ENCODE measurements at regions not wholly inside any gene's neighbourhood (a gene's known extent, or its start where the extent isn't known, plus 50 kb on each side); places are given as distances from the start of the nearest gene placed in this dataset.
"Not testable (repeated sequence)": the region's sequence is repeated elsewhere in the genome, so short reads cannot be mapped to it uniquely, and the experiment has no call there.

DNA sequence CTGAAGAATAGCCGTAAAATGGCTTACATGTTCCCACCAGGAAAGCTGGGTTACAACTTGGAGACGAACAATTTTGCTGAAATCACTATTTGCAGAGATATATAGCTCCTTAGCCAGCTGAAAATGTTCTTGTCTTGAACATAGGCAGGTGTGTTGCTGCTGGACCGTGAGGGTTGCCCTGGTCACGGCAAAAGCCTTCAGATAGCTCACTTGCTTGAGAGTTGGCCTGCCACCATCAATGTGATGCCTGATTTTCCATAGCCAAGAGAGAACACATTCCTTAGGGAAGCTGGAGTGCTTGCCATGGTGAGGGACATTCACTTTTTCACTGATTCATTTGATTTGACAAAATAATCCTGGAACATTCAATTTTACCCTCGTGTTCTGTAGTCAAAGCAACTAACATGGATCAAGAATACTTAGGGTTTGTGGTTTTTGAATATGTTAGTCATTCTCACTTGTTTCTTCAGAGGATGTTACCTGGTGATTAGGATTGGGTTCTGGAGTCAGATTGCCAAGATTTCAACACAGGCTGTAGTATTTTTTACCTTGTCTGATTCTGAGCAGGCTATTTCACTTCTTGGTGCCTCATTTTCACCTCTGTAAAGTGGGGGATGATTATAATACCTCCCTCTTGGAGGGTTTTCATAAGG is 536.9 kb downstream of the RAPGEF2 start:
- DNase-seq (ENCODE audit: low read depth): no peak

DNA sequence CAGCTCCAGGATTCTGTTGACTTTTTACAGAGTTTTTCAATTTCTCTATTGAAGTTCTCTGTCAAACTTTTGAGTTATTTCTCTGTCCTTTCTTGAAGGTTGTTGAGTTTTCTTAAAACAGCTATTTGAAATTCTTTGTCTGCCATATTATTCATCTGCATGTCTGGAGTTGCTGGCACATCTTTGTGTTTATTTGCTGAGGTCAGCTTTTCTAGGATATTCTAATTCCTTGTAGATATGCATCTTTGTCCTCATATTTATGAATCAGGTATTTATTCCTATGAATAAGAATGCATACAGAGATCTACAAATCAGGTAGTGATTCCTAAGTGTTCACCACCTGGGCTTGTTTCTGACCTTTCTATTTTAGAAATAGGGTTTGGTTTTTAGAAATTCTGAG is 546.4 kb downstream of the RAPGEF2 start:
- DNase-seq (ENCODE audit: low read depth): no peak

- DNase-seq (ENCODE audit: low read depth): no peak
Observed at GRCh38 chr4:159652871-159653270, 550.0 kb downstream of the RAPGEF2 start.

- DNase-seq (ENCODE audit: low read depth): peak; percentile 76
Observed at GRCh38 chr4:159655547-159655946, 552.7 kb downstream of the RAPGEF2 start.

GRCh38 chr4:159669094-159669493 is 566.2 kb downstream of the RAPGEF2 start:
- no peak for DNase-seq (ENCODE audit: low read depth)

DNA sequence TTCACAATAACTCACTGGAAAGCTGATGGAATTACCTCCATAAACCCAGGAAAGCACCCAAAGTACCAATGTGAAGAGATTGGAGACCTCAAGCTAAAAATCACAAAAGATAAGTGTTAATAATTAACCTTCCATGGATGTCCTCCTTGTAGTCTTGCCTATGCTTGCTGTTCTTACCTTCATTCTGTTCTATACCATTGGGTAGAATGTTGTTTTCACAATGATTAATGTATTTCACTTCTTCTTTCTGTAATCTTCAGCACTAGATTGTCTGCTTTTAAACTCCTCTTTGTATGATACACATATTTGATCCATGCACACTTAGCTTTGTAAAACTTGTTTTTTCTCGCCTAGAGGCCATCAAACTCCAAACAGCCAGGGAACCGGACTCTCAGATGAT is 570.3 kb downstream of the RAPGEF2 start:
- DNase-seq (ENCODE audit: low read depth): no peak

GRCh38 chr4:159674241-159674640 is 571.4 kb downstream of the RAPGEF2 start:
- DNase-seq (ENCODE audit: low read depth): no peak

DNA sequence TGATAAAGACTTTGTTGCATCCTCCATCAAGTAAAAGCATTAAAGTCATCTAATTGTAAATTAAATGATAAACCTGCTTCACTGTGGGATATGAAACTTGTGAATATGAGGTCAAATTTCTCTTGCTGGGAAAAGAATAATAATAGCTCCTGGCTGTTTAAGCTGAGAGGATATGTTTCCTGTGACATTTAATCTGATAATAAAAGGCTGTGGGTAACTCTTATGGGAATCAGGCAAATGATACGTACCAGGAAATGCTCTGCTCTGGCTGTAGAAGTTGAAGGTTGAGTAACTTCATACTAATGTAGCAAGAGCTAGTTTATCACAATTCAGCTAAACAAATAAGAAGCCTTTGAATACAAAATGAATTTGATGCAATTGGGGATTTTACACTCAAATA is 574.6 kb downstream of the RAPGEF2 start:
- peak; percentile 33 for DNase-seq (ENCODE audit: low read depth)

GRCh38 chr4:159682996-159683395 is 580.1 kb downstream of the RAPGEF2 start:
- no peak for DNase-seq (ENCODE audit: low read depth)

GRCh38 chr4:159684061-159684460 is 581.2 kb downstream of the RAPGEF2 start:
- no peak for DNase-seq (ENCODE audit: low read depth)

- DNase-seq (ENCODE audit: low read depth): peak; percentile 59
Observed at GRCh38 chr4:159685340-159686092, 582.6 kb downstream of the RAPGEF2 start.

DNA sequence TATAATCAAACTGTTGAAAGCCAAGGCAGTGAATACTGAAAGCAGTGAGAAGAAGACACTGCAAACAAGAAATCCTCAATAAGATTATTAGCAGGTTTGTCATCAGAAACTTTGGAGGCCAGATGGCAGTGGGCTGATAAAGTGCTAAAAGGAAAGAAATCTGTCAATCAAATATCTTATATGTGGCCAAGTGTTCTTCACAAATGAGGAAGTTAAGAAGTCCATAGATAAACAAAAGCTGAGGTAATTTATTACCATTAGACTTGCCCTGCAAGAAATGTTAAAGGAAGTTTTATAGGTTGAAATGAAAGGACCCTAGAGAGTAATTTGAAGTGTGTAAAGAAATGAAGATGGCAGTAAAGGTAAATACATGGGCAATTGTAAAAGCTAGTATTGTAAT is 586.6 kb downstream of the RAPGEF2 start:
- no peak for DNase-seq (ENCODE audit: low read depth)

GRCh38 chr4:159697322-159698283 is 594.7 kb downstream of the RAPGEF2 start:
- peak; percentile 9 for DNase-seq (ENCODE audit: low read depth)

GRCh38 chr4:159698336-159698735 is 595.5 kb downstream of the RAPGEF2 start:
- peak; percentile 73 for DNase-seq (ENCODE audit: low read depth)

DNA sequence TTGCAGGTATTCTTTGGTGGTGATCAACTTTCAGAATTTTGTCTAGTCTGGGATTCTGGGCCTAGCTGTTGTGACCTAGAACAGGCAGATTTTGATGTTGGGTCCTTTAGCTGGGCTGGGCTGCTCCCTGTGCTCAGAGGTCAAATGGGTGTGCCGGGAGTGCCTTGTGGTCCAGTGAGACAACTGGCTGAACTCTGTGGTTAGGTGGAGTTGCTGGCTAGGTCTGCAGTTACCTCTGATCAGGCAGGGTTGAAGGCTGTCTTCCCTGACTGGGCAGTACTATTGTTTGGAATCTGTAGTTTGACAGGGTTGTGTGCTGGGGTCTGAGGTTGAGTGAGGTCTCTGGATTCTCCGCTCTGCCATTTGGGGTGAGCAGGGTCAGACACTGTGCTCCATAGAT is 599.3 kb downstream of the RAPGEF2 start:
- DNase-seq (ENCODE audit: low read depth): peak; percentile 70

DNA sequence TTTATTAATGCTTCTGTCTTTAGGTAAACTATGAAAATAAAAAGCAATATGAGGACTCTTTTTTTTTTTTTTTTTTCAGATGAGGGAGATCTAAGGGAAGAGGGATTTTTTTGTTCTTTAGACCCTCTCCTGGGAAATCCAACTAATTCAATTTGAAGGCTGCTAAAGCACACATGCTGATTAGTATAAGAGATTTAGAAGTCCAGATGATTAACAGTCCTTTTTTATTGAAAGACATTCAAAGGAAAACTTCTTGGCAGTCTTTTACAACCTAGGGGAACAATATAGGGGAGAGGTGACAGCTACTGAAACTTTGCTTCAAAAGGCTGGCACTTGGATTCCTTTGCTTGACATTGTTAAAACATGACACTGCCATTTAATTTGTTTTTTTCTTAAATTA is 602.5 kb downstream of the RAPGEF2 start:
- no peak for DNase-seq (ENCODE audit: low read depth)

- no peak for DNase-seq (ENCODE audit: low read depth)
Observed at GRCh38 chr4:159706704-159707103, 603.8 kb downstream of the RAPGEF2 start.

DNA sequence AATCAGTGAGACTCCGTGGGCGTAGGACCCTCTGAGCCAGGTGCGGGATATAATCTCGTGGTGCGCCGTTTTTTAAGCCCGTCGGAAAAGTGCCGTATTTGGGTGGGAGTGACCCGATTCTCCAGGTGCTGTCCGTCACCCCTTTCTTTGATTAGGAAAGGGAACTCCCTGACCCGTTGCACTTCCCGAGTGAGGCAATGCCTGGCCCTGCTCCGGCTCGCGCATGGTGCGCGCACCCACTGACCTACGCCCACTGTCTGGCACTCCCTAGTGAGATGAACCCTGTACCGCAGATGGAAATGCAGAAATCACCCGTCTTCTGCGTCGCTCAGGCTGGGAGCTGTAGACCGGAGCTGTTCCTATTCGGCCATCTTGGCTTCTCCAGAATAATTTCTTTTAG is 612.3 kb downstream of the RAPGEF2 start:
- DNase-seq (ENCODE audit: low read depth): not testable (repeated sequence)

DNA sequence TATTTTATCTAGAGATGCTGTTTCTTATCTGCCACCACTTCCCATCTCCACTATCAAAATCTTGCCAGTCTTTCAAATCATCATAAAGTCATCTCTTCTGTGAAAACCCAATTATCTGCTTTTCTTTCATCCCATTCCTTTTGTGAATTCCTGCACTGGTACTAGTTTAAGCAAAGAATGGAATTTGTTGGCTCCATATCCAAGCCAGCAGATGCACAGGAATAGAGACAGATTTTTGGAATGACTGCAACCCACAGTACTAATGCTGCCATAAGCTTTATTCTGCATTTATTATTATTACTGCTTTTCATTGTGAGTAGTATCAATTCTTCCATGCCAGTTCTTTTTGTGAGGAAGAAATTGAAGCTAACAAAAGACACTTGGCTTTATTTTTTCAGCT is 616.7 kb downstream of the RAPGEF2 start:
- peak; percentile 37 for DNase-seq (ENCODE audit: low read depth)

DNA sequence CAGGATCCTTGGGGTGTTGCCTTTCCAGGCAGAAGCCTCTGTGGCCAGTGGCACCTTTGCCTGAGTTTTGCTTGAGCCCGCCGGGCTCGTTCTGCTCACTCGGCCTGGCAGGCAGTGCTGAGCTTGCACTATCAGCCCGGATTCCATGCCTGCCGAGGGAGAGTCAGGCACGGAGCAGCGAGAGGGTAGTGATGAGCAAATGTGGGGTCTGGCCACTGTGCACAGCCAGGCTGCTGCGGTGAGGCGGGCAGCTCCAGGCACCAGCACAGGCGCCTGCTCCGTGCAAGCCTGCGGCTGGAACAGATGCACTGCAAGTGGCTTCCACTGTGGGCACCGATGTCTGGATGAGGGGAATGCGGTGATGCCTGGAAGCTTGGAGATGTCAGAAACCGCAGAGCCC is 619.2 kb downstream of the RAPGEF2 start:
- no peak for DNase-seq (ENCODE audit: low read depth)

GRCh38 chr4:159722918-159723317 is 620.0 kb downstream of the RAPGEF2 start:
- no peak for DNase-seq (ENCODE audit: low read depth)

Measured in myocyte (in vitro differentiated cells).